ENCODE measurements at regions not wholly inside any gene's neighbourhood (a gene's known extent, or its start where the extent isn't known, plus 50 kb on each side); places are given as distances from the start of the nearest gene placed in this dataset.
"Not testable (repeated sequence)": the region's sequence is repeated elsewhere in the genome, so short reads cannot be mapped to it uniquely, and the experiment has no call there.

- H3K9me3 Mint-ChIP-seq: peaks cover 28% of the 10 kb centered on the region
- H3K36me3 Mint-ChIP-seq (ENCODE audit: insufficient read depth): no peaks in the 10 kb centered on the region
- no peaks in the 10 kb centered on the region for H3K4me1 Mint-ChIP-seq (ENCODE audit: low read depth)
- DNase-seq (no peak), ATAC-seq (no peak)
- H3K27me3 Mint-ChIP-seq (ENCODE audit: low read depth): no peaks in the 10 kb centered on the region
- no peak overlapping the region for H3K4me3 Mint-ChIP-seq
These were observed 125.7 kb upstream of the TCF4 start for GRCh38 chr18:55713707-55714106.

GRCh38 chr18:55706898-55707297, 118.9 kb upstream of the TCF4 start:
- DNase-seq: no peak
- peaks cover 20% of the 10 kb centered on the region for H3K9me3 Mint-ChIP-seq
- no peak overlapping the region for H3K4me3 Mint-ChIP-seq
- no peaks in the 10 kb centered on the region for H3K27me3 Mint-ChIP-seq (ENCODE audit: low read depth)
- H3K36me3 Mint-ChIP-seq (ENCODE audit: insufficient read depth): no peaks in the 10 kb centered on the region
- H3K4me1 Mint-ChIP-seq (ENCODE audit: low read depth): no peaks in the 10 kb centered on the region
- no peak for ATAC-seq

GRCh38 chr18:55699233-55699765, 111.3 kb upstream of the TCF4 start:
- ATAC-seq (no peak), DNase-seq (no peak)
- no peaks in the 10 kb centered on the region for H3K27me3 Mint-ChIP-seq (ENCODE audit: low read depth)
- no peaks in the 10 kb centered on the region for H3K36me3 Mint-ChIP-seq (ENCODE audit: insufficient read depth)
- peaks cover 5% of the 10 kb centered on the region for H3K9me3 Mint-ChIP-seq
- H3K4me3 Mint-ChIP-seq: no peak overlapping the region
- no peaks in the 10 kb centered on the region for H3K4me1 Mint-ChIP-seq (ENCODE audit: low read depth)

GRCh38 chr18:55696811-55697210, 108.8 kb upstream of the TCF4 start:
- ATAC-seq (no peak), DNase-seq (no peak)
- Mint-ChIP-seq H3K4me3 (no peak overlapping the region), H3K9me3 (no peaks in the 10 kb centered on the region), H3K4me1 (ENCODE audit: low read depth) (no peaks in the 10 kb centered on the region), H3K36me3 (ENCODE audit: insufficient read depth) (no peaks in the 10 kb centered on the region), H3K27me3 (ENCODE audit: low read depth) (no peaks in the 10 kb centered on the region)

- ATAC-seq (no peak), DNase-seq (no peak)
- no peaks in the 10 kb centered on the region for H3K27me3 Mint-ChIP-seq (ENCODE audit: low read depth)
- no peaks in the 10 kb centered on the region for H3K36me3 Mint-ChIP-seq (ENCODE audit: insufficient read depth)
- H3K4me1 Mint-ChIP-seq (ENCODE audit: low read depth): no peaks in the 10 kb centered on the region
- H3K4me3 Mint-ChIP-seq: no peak overlapping the region
- no peaks in the 10 kb centered on the region for H3K9me3 Mint-ChIP-seq
These were observed 107.1 kb upstream of the TCF4 start for GRCh38 chr18:55695091-55695490.

GRCh38 chr18:55694291-55694690, 106.3 kb upstream of the TCF4 start:
- no peaks in the 10 kb centered on the region for H3K4me1 Mint-ChIP-seq (ENCODE audit: low read depth)
- no peak overlapping the region for H3K4me3 Mint-ChIP-seq
- DNase-seq: no peak
- H3K36me3 Mint-ChIP-seq (ENCODE audit: insufficient read depth): no peaks in the 10 kb centered on the region
- no peak for ATAC-seq
- H3K27me3 Mint-ChIP-seq (ENCODE audit: low read depth): no peaks in the 10 kb centered on the region
- H3K9me3 Mint-ChIP-seq: peaks cover 4% of the 10 kb centered on the region

- Mint-ChIP-seq H3K4me1 (ENCODE audit: low read depth) (no peaks in the 10 kb centered on the region), H3K27me3 (ENCODE audit: low read depth) (no peaks in the 10 kb centered on the region), H3K4me3 (no peak overlapping the region), H3K36me3 (ENCODE audit: insufficient read depth) (no peaks in the 10 kb centered on the region), H3K9me3 (peaks cover 8% of the 10 kb centered on the region)
- DNase-seq (no peak), ATAC-seq (no peak)
These were observed 100.0 kb upstream of the TCF4 start for GRCh38 chr18:55688030-55688429.

GRCh38 chr18:55687106-55687505, 99.1 kb upstream of the TCF4 start:
- H3K9me3 Mint-ChIP-seq: peaks cover 8% of the 10 kb centered on the region
- no peaks in the 10 kb centered on the region for H3K36me3 Mint-ChIP-seq (ENCODE audit: insufficient read depth)
- no peaks in the 10 kb centered on the region for H3K27me3 Mint-ChIP-seq (ENCODE audit: low read depth)

GRCh38 chr18:55685638-55686037, 97.6 kb upstream of the TCF4 start:
- no peak for ATAC-seq
- H3K27me3 Mint-ChIP-seq (ENCODE audit: low read depth): no peaks in the 10 kb centered on the region
- H3K9me3 Mint-ChIP-seq: peaks cover 17% of the 10 kb centered on the region
- DNase-seq: no peak
- no peaks in the 10 kb centered on the region for H3K36me3 Mint-ChIP-seq (ENCODE audit: insufficient read depth)
- H3K4me1 Mint-ChIP-seq (ENCODE audit: low read depth): no peaks in the 10 kb centered on the region
- H3K4me3 Mint-ChIP-seq: no peak overlapping the region

More at GRCh38 chr18:55687106-55687505, 99.1 kb upstream of the TCF4 start:
- Mint-ChIP-seq H3K4me1 (ENCODE audit: low read depth) (no peaks in the 10 kb centered on the region), H3K4me3 (no peak overlapping the region)
- no peak for DNase-seq
- no peak for ATAC-seq

GRCh38 chr18:55672574-55673361, 84.8 kb upstream of the TCF4 start:
- ATAC-seq: no peak
- no peak overlapping the region for H3K4me3 Mint-ChIP-seq
- H3K9me3 Mint-ChIP-seq: peaks cover 14% of the 10 kb centered on the region

GRCh38 chr18:55665506-55665905, 77.5 kb upstream of the TCF4 start:
- H3K36me3 Mint-ChIP-seq (ENCODE audit: insufficient read depth): no peaks in the 10 kb centered on the region
- ATAC-seq: no peak

More at GRCh38 chr18:55672574-55673361, 84.8 kb upstream of the TCF4 start:
- Mint-ChIP-seq H3K4me1 (ENCODE audit: low read depth) (no peaks in the 10 kb centered on the region), H3K36me3 (ENCODE audit: insufficient read depth) (no peaks in the 10 kb centered on the region), H3K27me3 (ENCODE audit: low read depth) (no peaks in the 10 kb centered on the region)
- no peak for DNase-seq

GRCh38 chr18:55664758-55665400, 76.9 kb upstream of the TCF4 start:
- ATAC-seq; H3K27me3 Mint-ChIP-seq (ENCODE audit: low read depth); H3K36me3 Mint-ChIP-seq (ENCODE audit: insufficient read depth); DNase-seq; H3K4me3 Mint-ChIP-seq; H3K4me1 Mint-ChIP-seq (ENCODE audit: low read depth); H3K9me3 Mint-ChIP-seq: not testable (repeated sequence)

More at GRCh38 chr18:55665506-55665905, 77.5 kb upstream of the TCF4 start:
- Mint-ChIP-seq H3K27me3 (ENCODE audit: low read depth) (no peaks in the 10 kb centered on the region), H3K4me3 (no peak overlapping the region), H3K4me1 (ENCODE audit: low read depth) (no peaks in the 10 kb centered on the region), H3K9me3 (no peaks in the 10 kb centered on the region)
- no peak for DNase-seq

- ATAC-seq: no peak
- H3K4me1 Mint-ChIP-seq (ENCODE audit: low read depth): no peaks in the 10 kb centered on the region
- H3K36me3 Mint-ChIP-seq (ENCODE audit: insufficient read depth): no peaks in the 10 kb centered on the region
- H3K4me3 Mint-ChIP-seq: no peak overlapping the region
- H3K9me3 Mint-ChIP-seq: no peaks in the 10 kb centered on the region
- DNase-seq: no peak
- H3K27me3 Mint-ChIP-seq (ENCODE audit: low read depth): no peaks in the 10 kb centered on the region
These were observed 75.9 kb upstream of the TCF4 start for GRCh38 chr18:55663891-55664290.

- H3K4me3 Mint-ChIP-seq: no peak overlapping the region
- DNase-seq (no peak), ATAC-seq (no peak)
- no peaks in the 10 kb centered on the region for H3K27me3 Mint-ChIP-seq (ENCODE audit: low read depth)
- no peaks in the 10 kb centered on the region for H3K9me3 Mint-ChIP-seq
- H3K36me3 Mint-ChIP-seq (ENCODE audit: insufficient read depth): no peaks in the 10 kb centered on the region
- no peaks in the 10 kb centered on the region for H3K4me1 Mint-ChIP-seq (ENCODE audit: low read depth)
These were observed 70.6 kb upstream of the TCF4 start for GRCh38 chr18:55658598-55658997.
